HG03354 (cell line): ENCODE measurements at regions not wholly inside any gene's neighbourhood (a gene's known extent, or its start where the extent isn't known, plus 50 kb on each side); places are given as distances from the start of the nearest gene placed in this dataset.

ENCODE experiments used
- ATAC-seq: cut with Tn5 transposase; IDR thresholded peaks from one replicate; pipeline ENCODE4 v1.9.1; 2021; ENCODE audit warnings: mild to moderate bottlenecking; ENCODE audit not compliant: unreplicated experiment, poor library complexity, severe bottlenecking

DNA sequence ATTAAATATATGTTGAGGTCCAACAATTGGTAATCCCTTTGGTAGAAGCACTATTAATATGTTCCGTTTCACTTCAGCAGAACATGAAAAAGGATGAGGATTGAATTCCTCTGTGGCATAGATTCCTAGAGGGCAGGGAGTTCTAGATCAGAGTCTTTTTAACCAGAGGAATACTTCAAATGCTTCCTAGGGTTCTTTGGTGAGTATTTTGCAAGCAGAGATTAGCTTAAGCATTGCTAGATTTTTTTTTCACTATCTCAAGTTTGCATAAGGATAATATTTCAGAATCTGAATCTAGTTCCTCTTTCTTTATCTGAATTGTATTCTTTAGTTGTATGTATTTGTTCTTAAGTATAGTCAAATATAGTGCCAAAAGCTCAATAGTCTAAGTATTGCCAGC, 116.6 kb upstream of the ADAMTSL1 start:
- ATAC-seq = no peak

DNA sequence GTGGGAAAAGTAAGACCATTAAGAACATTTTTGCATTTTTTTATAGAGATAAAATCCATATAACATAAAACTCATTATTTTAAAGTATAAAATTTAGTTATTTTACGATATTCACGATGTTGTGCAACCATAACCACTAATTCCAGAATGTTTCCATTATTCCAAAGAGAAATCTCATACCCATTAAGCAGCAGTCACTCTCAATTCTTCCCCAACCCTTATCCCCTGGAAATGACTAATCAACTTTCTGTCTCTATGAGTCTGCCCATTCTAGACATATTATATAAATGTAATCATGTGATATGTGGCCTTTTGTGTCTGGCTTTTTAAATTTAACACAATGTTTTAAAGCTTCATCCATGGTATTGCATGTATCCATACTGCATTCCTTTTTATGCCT, 115.6 kb upstream of the ADAMTSL1 start:
- no peak for ATAC-seq

DNA sequence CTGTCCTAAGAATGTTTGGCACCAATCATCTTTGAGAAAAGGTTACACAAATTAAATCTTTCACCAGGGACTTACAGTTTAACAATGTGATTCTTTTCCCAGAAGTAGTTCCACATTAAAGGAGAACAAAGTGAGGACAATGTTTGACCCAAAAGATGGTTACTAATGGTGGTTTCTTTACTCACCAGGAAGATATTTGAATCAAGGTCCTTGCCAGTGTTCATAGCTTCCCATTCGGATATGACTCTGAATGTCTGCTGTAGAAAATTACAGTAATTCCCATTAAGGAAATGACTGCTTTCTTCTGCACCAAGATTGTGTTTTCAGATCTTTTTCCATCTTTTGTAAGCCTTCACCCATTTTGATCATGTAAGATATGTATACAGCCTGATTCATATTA, 114.6 kb upstream of the ADAMTSL1 start:
- no peak for ATAC-seq

DNA sequence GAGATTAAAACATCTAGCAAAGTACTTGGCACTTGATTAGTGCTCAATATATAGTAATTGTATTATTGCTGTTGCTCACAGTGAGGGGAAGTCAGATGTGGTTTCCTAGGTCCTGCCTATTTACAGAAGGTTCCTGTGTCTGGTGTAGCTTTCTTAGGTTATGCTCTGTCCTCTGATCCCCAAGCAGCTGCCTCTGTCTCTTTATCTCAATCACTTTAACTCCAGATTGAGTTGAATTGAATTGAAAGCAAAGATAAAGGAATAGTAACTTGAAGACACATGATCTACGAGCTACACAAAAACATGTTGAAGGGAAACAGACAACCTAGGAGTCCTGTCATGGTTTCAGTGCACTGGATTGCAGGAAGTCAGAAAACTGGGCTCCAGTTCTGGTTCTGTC, 113.9 kb upstream of the ADAMTSL1 start:
- no peak for ATAC-seq

DNA sequence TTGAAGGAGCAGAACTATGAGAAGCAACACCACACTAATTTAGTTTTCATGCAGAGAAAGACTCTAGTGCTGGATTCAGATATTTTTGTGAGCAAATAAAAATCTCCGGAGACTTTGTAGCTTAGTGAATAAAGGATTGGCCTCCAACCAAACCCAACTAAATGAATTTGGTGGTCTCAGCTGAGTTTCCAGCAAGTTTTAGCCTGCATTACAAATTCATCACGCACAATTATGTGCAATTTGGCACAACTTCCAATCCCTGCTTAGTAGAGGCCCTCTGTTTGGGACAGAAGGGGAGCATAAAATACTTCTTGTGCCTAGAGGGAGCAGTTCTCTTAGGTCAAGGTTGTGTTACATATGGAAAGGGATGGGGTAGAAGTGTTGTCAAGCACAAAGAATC, 112.3 kb upstream of the ADAMTSL1 start:
- no peak for ATAC-seq

DNA sequence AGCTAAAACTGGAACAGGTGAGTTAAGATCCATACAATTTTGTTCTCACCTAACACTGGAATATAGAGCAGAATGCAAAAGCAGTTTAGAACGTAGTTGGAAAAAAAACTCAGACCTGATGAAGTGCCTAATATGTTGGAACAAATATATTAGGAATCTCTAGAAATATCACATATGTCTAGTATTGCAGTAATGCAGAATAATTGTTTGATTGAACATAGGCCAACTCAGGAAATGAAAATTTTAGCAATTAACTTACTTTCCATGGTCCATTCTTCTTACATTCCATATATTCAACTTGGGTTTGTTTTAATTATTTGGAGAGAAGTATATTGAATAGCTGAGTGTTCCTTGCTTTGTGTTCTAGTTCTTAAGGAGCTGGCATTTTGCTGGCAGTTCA, 111.8 kb upstream of the ADAMTSL1 start:
- no peak for ATAC-seq

DNA sequence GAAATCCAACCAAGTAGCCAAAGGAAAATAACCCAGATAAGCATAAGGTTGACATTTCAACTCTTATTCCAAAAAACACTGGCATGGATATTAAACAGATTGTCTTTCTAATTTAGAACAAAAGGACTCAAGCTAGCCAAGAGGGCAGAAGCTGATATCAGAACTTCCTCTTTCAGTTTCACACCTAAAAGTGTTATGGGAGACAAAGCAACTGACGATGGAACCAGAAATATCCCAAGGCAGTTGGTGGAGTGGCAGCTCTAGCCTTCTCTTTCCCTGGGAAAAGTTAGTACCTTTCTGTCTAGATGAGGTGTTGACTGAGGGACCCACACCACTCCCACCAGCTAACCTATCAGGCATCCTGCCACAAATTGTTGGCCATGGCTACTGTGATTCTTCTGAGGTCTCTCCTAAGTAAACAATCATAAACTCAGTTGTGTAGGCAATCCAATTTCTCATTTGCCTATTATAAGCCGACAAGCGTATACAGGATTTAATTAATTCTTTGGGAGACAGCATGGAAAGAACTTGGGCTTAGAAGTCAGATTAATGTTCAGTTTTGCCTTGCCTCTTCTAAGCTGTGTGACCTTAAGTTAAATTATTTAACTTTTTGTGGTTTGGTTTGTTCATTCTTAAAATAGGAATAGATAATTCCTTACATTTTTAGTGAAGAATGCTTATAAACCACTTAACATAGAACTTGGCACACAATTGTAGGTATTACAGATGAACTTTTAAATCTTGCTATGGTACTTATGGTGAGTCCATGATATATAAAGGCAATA, 110.9 kb upstream of the ADAMTSL1 start:
- no peak for ATAC-seq

DNA sequence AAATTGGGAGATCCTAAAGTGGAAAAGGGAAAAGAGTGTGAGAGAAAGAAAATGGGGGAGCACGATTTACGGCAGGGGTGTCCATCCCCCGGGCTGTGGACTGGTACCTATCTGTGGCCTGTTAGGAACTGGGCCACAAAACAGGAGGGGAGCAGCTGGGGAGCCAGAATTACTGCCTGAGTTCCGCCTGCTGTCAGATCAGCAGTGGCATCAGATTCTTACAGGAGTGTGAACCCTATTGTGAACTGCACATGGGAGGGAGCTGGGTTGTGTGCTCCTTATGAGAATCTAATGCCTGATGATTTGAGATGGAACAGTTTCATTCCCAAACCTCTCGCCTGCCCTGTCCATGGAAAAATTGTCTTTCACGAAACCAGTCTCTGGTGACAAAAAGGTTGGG, 108.3 kb upstream of the ADAMTSL1 start:
- ATAC-seq = no peak

DNA sequence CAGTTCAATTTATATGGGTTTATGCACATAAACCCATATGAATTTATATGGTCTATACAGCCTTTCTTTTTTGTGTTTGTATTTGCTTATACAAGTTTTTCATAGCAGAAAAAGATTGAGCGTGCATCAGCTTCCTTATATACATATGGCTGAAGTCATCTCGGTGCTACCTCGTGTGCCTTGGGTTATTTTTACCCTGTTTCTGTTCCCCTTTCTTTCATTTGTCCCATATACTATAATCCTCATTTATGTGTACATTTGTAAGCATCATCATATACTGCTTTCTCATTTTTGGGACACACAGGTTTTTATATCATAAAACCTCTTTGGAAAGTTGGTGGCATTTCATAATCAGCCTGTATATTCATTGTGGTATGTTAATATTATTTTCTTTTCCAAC, 107.8 kb upstream of the ADAMTSL1 start:
- ATAC-seq = no peak

DNA sequence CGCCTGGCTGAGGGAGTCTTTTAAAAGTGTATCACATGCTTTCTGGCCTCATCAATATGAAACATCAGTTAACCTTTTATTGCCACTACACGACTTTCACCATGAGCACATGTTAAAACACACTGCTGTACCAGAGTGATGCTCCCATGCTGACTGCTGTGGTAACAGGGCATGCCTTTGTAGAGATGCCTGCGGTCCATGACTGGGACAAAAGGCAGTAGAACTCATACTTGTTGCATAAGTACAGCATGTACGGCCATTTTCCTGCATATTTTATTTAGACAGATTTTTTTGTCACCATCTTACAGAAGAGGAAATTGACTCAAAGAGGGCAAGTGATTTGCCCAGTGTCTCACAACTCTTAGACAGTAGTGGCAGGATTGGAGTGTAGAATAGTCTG, 105.7 kb upstream of the ADAMTSL1 start:
- ATAC-seq = no peak

DNA sequence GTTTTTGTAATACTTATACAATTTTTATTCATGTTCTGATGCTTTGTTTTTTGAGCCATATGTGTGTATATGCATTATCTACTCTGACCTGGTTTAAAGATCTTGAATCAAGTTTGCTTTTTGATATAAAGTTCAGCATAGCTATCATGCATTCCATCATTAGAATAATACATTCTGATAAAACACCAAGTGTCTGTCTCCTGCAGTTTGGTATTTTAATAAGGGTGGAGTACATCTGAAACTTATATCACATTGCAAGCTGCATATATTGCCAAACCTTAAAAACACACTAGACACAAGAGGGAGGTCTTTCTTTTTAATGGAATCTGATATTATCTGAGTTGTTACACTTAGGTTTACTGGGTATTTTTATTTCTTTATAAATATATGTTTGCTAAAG, 102.8 kb upstream of the ADAMTSL1 start:
- ATAC-seq = no peak

DNA sequence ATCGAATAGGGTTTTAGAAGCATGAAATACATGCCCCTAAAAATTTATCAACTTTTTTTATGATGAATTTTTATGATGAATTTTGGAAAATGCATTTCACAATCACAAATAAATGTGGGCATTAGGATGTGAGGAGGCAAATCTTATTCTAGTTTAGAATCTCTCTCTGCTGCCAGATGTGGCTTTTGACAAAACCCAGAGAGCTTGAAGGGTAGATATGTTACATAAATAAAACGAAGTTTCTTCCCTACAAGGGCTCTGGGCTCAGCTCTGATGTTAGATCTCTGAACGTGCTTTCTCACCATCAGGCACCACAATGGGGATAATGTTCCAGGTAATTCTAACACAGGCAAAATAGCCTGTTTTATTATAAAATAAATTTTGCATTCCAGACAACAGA, 102.3 kb upstream of the ADAMTSL1 start:
- no peak for ATAC-seq

DNA sequence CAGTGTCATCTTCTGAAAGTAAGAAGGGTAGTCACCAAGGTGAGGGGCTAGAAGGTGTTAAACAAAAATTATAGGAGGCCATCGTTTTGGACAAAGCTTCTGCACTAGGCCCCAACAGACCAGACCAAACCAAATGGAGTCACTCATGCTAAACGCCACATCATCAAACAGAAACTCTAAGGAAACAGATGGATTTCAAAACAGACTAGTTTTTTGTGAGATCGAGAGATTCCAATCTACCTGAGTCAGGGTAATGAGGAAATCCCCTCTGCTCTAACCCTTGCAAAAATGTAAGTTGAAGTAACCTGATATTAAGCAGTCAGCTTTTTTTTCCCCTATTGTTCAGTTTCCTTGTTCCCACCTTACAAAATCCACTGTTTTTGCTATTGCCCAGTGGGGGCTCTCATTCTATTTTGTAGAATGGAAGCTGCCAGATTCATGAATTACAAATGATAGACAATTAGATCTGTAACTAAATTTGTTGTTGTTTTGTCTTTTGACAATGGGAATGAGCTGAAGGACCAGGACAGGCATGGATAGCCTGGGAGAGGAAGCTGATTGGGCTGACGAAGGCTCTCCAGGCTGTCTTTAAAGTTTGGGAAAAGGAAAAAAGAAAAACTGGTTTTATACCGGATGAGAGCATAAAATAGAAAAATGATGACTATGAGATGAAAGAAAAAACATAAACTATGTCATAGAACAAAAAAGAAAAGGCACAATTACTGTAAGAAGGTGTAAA, 94.7 kb upstream of the ADAMTSL1 start:
- ATAC-seq = no peak

DNA sequence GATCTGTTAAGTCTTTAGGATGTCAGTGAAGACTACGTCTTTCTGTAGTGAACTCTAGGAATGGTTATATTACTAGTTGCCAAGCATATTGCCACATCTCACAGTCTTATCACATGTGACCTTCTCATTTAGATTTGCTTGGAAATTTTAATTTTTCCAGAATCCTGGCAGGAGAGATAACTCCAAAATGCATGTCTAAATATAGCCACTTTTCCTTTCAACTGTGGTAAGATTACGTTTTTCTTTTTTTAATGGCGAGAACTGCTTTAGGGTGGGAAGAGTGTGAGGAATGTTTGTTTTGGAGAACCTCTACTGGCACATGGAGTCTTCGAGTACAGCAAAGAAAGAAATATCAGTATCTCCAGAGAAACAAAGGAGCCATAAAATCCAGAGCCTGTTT, 91.7 kb upstream of the ADAMTSL1 start:
- ATAC-seq = no peak

DNA sequence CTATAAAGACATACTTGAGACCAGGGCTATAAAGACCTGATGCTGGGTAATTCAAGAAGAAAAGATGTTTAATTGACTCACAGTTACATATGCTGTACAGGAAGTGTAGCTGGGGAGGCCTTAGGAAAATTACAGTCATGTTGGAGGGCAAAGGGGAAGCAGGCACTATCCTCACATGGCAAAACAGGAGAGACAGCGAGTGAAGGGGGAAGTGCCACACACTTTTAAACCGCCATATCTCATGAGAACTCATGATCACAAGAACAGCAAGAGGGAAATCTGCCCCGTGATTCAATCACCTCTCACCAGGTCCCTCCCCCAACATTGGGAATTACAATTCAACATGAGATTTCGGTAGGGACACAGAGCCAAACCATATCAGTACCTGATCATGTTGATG, 89.9 kb upstream of the ADAMTSL1 start:
- no peak for ATAC-seq

DNA sequence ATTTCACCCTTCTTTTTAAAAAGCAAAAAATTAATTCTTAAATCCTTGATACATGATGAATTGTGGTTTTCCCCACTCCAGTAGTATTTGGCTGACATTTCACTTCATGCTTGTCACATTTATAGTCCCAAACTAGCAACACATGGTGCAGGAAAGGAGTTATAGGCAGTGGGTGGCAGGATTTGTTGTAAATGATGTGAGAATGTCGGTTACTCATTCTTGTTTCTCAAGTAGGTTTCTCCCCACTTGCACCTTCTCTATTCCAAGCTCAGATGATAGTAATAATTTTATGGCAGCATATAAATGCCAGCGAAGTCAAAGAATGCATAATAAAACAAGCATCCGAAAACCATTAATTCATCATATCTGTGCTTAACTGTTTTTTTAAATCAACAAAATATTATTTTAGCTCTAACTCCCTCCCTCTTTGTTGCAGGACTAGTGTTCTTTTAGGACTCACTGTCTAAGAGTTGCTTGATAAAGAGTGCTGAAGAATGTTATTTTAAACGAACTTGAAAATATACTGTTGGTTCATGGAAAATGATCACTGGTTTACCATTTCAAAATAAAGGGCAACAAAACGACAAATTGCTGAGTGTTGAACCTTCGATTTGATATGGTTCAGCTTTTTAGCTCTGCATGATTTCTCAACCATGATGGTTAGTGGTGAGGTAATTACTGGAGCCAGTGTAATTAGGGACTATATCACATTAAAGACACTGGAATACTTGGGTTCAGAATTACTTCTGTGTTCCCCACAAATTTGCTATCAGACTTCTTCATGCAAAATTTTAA, 88.1 kb upstream of the ADAMTSL1 start:
- no peak for ATAC-seq

DNA sequence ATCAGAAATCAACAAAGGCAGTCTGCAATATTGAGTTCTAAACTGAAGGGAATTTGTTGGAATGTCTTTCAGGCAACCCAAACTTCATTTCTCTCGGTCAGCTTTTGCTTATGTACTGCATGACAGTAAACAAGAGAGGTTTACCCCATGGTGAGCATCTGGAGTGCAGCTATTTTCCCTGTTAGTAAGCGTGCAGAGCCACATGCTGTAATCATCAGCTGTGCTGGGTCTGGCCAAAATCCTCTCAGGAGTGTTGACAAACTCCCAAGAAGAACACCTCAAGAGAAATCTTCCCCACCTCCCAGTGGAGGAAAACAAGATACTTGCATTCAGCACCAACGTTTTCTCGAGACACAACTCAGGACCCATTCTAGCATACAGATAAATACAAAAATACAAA, 83.6 kb upstream of the ADAMTSL1 start:
- ATAC-seq = no peak

DNA sequence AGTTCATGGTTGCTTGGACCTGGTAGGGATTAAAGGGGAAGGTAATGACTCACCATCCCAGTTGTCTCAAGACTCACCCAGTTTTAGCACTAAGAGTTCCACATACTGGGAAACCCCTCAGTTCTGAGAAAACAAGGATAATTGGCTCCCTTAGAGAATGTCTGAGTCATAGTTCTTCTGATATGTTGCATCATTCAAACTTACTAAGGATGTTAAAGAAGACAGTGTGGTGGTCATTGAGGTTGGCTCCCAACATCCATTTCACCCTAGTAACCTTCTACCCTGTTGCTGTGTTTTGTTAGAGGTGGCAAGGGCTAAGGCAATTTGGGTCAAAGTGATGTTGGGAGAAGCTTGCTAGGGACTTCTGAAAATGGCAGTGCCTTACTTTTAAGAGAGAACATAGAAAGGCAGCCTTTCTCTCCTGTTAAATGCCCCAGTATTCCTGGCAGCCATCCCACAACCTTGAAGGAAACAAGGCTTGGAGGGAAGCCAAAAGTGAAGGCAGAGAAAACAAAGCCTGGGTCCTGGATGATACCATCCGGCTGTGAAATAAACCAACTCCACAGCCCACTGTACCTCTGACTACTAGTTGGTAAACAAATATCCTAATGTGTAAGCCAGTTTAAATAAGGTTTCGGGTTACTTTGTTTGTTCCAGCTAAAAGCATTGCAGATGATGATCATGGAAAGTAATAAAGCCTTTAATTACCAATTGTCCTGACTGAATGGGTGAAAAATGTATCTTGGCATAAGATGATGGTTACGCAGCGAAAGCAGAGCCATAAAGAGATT, 80.4 kb upstream of the ADAMTSL1 start:
- no peak for ATAC-seq

DNA sequence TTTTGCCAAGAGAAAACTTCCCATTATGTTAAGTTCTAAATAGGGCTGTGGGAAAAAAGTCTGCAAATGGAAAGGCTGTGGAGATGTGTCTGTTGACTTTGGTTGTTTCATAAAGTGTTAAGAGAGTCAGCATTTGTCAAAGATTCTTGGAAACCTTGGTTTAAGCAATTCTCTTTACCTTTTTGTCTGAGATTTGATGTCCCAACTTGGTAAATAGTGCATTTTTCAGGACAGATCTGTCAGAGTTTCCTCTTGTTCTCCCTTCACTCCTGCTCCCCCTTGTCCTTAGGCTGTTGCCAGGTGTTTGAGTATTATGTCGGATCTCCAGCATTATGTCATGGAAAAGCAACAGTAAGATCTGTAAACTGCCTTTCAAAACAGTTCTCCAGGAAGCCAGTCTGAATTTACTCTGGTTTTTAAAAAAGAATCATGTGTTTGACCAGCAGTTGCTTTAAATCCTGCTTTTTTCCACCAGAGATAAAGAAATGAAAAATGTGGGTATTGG, 79.1 kb upstream of the ADAMTSL1 start:
- no peak for ATAC-seq
